ENCODE measurements at regions not wholly inside any gene's neighbourhood (a gene's known extent, or its start where the extent isn't known, plus 50 kb on each side); places are given as distances from the start of the nearest gene placed in this dataset.

DNA sequence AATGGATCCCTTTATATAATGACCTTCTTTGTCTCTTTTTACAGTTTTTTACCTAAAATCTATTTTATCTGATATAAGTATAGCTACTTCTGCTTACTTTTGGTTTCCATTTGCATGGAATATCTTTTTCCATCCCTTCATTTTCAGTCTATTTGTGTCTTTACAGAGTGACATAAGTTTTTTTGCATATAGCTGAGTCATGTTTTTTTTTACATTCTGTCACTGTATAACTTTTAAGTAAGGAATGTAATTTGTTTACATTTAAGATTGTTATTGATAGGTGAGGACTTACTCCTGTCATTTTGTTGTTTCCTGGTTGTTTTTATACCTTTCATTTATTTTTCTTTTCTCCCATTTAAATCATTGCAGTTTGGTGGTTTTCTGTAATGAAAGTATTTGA, 402.7 kb upstream of the ADGRL2 start:
- TF ChIP-seq, protein P1, sequence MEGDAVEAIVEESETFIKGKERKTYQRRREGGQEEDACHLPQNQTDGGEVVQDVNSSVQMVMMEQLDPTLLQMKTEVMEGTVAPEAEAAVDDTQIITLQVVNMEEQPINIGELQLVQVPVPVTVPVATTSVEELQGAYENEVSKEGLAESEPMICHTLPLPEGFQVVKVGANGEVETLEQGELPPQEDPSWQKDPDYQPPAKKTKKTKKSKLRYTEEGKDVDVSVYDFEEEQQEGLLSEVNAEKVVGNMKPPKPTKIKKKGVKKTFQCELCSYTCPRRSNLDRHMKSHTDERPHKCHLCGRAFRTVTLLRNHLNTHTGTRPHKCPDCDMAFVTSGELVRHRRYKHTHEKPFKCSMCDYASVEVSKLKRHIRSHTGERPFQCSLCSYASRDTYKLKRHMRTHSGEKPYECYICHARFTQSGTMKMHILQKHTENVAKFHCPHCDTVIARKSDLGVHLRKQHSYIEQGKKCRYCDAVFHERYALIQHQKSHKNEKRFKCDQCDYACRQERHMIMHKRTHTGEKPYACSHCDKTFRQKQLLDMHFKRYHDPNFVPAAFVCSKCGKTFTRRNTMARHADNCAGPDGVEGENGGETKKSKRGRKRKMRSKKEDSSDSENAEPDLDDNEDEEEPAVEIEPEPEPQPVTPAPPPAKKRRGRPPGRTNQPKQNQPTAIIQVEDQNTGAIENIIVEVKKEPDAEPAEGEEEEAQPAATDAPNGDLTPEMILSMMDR (IDR thresholded peaks at IDR 0.05 in 8 of 11, conservative IDR thresholded peaks at IDR 0.05 in 3 of 11): no peak
- TF ChIP-seq POLR2AphosphoS5 (IDR thresholded peaks at IDR 0.05): no peak
